Calu3 (cell line): ENCODE measurements at regions not wholly inside any gene's neighbourhood (a gene's known extent, or its start where the extent isn't known, plus 50 kb on each side); places are given as distances from the start of the nearest gene placed in this dataset.

Experiments used
- BruUV-seq: library from RNA; stranded (reverse); fragments of 400-500 nt; replicated peaks from 2 replicates; lab custom pipeline; 2021; lab: Mats Ljungman, UMichigan
- CTCF ChIA-PET: fragments of 300-600 bp; sonication (Branson Sonifier 250); formaldehyde crosslinking; loops from one replicate; lab custom pipeline; 2022; ENCODE audit warnings: antibody characterized with exemption; lab: Charles Lee
- DNase-seq: peaks from one replicate; pipeline ENCODE4 v3.0.0; 2022
- H3K27ac Mint-ChIP-seq: one replicate; pipeline ENCODE4 v1.8.0; 2022; ENCODE audit warnings: mixed read lengths; ENCODE audit not compliant: unreplicated experiment
- H3K27me3 Mint-ChIP-seq: one replicate; pipeline ENCODE4 v1.8.0; 2022; ENCODE audit warnings: mixed read lengths; ENCODE audit not compliant: unreplicated experiment
- H3K36me3 Mint-ChIP-seq: one replicate; pipeline ENCODE4 v1.8.0; 2022; ENCODE audit warnings: mild to moderate bottlenecking, moderate library complexity, mixed read lengths; ENCODE audit not compliant: insufficient read depth, unreplicated experiment
- H3K4me1 Mint-ChIP-seq: one replicate; pipeline ENCODE4 v1.8.0; 2022; ENCODE audit warnings: mild to moderate bottlenecking, low read depth, mixed read lengths; ENCODE audit not compliant: unreplicated experiment
- H3K4me3 Mint-ChIP-seq: one replicate; pipeline ENCODE4 v1.8.0; 2022; ENCODE audit warnings: mild to moderate bottlenecking, low read depth, moderate library complexity, mixed read lengths; ENCODE audit not compliant: unreplicated experiment
- H3K9me3 Mint-ChIP-seq: one replicate; pipeline ENCODE4 v1.8.0; 2022; ENCODE audit warnings: low read depth, mixed read lengths; ENCODE audit not compliant: unreplicated experiment
- intact Hi-C: fragments of 100-400 bp; cut with micrococcal nuclease; formaldehyde crosslinking; loops from one replicate; pipeline ENCODE4 v1.10.0; 2022; ENCODE audit not compliant: unreplicated experiment
- TF ChIP-seq, protein P1 (sequence below): fragments of 200-600 bp; IDR thresholded peaks from one replicate; pipeline ENCODE4 v1.8.0; 2022; ENCODE audit warnings: antibody characterized with exemption; ENCODE audit not compliant: unreplicated experiment

DNA sequence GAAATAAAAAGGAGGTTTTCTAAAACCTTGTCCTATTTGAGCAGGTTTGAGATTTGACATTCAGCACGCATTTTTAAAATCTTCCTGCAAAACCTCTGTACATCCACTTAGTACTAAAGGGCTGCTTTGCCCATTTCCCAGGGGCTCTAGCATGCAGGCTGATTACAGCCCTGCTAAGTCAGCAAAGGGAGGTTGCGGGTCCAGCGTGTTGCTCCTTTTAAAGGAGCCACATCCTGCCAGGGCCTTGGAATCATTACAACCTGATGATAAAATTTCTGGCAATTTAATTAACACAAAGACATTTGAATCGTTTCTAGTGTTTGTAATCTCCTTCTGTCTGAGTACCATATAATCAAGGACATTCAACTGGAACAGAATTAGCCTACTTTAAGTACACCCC, 455.1 kb upstream of the CITED2 start:
- BruUV-seq, result no TSS peak
- no peak for DNase-seq
- H3K4me1 Mint-ChIP-seq, result no peaks in the 10 kb centered on the region

DNA sequence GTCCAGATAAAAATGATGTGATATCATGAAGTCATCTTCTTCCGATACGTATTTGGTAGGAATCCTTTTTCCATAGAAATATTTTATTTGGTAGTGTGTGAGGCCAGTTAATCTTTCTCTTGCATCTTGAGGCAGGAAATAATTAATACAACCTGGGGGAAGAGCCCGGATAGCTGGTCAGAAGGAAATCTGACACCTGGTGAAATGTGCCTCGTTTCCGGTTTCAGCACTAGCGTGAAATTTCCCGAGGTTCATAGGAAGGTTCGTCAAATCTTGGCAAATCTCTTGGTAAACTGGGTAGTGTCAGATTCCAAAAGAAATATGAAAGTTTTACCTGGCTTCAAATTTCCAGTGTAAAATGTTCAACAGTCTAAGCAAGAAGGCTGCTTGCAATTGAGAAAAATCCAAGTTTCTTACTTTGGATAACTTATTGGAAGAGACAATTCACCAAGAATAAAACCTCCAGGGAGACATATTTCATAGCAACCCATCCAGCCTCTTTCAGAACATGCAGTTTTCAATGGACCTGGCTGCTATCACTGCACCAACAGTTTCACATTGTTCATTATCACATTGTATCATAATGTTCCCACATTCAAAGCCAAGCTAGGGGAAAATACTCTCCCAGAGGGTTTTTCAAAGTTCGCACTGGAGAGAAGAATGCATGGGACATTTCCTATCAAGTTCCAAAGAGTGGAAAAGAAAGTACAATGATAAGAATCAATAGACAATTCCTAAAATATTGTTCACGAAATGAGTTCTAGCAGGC, 454.5 kb upstream of the CITED2 start:
- no peak for DNase-seq
- TF ChIP-seq, protein P1, sequence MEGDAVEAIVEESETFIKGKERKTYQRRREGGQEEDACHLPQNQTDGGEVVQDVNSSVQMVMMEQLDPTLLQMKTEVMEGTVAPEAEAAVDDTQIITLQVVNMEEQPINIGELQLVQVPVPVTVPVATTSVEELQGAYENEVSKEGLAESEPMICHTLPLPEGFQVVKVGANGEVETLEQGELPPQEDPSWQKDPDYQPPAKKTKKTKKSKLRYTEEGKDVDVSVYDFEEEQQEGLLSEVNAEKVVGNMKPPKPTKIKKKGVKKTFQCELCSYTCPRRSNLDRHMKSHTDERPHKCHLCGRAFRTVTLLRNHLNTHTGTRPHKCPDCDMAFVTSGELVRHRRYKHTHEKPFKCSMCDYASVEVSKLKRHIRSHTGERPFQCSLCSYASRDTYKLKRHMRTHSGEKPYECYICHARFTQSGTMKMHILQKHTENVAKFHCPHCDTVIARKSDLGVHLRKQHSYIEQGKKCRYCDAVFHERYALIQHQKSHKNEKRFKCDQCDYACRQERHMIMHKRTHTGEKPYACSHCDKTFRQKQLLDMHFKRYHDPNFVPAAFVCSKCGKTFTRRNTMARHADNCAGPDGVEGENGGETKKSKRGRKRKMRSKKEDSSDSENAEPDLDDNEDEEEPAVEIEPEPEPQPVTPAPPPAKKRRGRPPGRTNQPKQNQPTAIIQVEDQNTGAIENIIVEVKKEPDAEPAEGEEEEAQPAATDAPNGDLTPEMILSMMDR, result no peak
- no TSS peak for BruUV-seq
- Mint-ChIP-seq H3K9me3 (no peaks in the 10 kb centered on the region), H3K4me3 (no peak overlapping the region), H3K4me1 (no peaks in the 10 kb centered on the region), H3K27ac (no peak overlapping the region), H3K27me3 (no peaks in the 10 kb centered on the region), H3K36me3 (no peaks in the 10 kb centered on the region)
- intact Hi-C loops, result no loop called here
- CTCF ChIA-PET, result no interaction called here

More for the DNA sequence above, 455.1 kb upstream of the CITED2 start:
- no peaks in the 10 kb centered on the region for H3K27me3 Mint-ChIP-seq
- no peak overlapping the region for H3K27ac Mint-ChIP-seq
- no peak overlapping the region for H3K4me3 Mint-ChIP-seq
- CTCF ChIA-PET, result no interaction called here
- intact Hi-C loops, result no loop called here
- TF ChIP-seq, protein P1, result no peak
- H3K36me3 Mint-ChIP-seq, result no peaks in the 10 kb centered on the region
- H3K9me3 Mint-ChIP-seq, result no peaks in the 10 kb centered on the region

DNA sequence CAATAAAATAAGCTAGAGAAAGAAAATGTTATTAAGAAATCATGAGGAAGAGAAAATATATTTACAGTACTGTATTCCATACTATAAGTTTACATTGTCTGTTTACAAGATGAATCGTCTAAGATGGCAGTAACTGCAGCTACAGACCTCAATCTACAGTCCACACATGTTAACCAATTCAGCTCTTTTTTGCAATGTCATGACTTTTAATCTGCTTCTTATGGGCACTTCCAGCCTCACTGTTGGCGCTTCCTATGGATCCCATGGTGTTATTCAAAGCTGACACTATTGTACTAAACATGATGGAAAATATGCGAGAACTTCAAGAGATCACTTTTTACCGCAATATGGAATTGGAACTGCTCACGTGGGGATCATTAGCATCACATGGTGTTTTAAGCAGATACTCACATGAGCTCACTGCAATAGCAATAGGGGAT, 451.5 kb upstream of the CITED2 start:
- Mint-ChIP-seq H3K36me3 (no peaks in the 10 kb centered on the region), H3K4me3 (no peak overlapping the region), H3K4me1 (peaks cover 3% of the 10 kb centered on the region), H3K27ac (no peak overlapping the region), H3K9me3 (peaks cover under 1% of the 10 kb centered on the region), H3K27me3 (no peaks in the 10 kb centered on the region)
- CTCF ChIA-PET, result no interaction called here
- no peak for DNase-seq
- intact Hi-C loops, result no loop called here
- TF ChIP-seq, protein P1, result no peak
- BruUV-seq, result no TSS peak

DNA sequence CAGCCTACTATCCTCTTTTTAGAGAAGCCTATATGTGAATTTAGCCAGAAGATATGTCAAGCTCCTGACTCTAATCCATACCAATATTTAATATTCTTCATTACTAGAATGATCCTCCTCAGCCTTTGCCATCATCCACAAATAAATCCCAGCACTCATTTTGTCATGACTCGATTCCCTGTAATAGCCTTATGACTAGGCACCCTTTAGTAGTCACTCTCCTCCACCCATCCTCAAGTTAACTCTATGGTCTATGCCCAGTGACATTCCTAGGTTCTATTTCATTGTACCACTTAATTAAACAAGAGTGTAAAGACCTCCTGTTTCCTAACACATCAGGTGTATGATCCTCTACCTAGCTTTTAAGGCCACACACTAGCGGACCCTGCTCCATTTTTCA, 450.4 kb upstream of the CITED2 start:
- no peak for DNase-seq
- CTCF ChIA-PET, result no interaction called here
- BruUV-seq, result no TSS peak
- no peaks in the 10 kb centered on the region for H3K36me3 Mint-ChIP-seq
- peaks cover 3% of the 10 kb centered on the region for H3K9me3 Mint-ChIP-seq
- intact Hi-C loops, result no loop called here
- no peak overlapping the region for H3K27ac Mint-ChIP-seq
- H3K4me1 Mint-ChIP-seq, result peaks cover 7% of the 10 kb centered on the region
- H3K27me3 Mint-ChIP-seq, result no peaks in the 10 kb centered on the region
- TF ChIP-seq, protein P1, result no peak
- no peak overlapping the region for H3K4me3 Mint-ChIP-seq
